Astrocyte (in vitro differentiated cells and primary cell): ENCODE measurements at regions not wholly inside any gene's neighbourhood (a gene's known extent, or its start where the extent isn't known, plus 50 kb on each side); places are given as distances from the start of the nearest gene placed in this dataset.

Experiments
- EZH2 ChIP-seq: IDR thresholded peaks from 2 replicates; pipeline ENCODE4 v1.6.1; 2012; ENCODE audit warnings: mild to moderate bottlenecking, low read length, inconsistent platforms; ENCODE audit not compliant: insufficient read depth
- TF ChIP-seq, protein P1 (sequence below): IDR thresholded peaks from 2 replicates; pipeline ENCODE4 v1.5.1; 2011; ENCODE audit warnings: low read depth, mild to moderate bottlenecking, inconsistent platforms, low read length, moderate library complexity; ENCODE audit not compliant: insufficient read depth

DNA sequence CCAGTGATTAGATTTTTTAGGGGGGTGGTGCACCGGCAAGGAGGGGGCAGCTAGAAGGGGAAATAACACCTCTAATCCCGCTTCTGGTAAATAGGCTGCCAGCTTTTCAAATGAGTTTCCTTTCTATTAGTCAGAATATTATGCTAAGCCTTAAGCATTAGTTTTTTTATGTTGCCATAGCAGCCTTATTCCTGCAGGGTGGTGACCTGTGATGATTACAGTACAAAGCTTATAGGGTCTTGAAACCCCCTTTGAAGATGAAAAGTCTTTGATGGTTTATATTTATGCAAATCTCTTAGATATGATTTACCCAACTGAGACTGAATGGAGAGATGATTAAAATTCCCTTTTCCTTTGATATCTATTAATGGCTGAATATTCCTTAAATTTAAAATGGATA, 109.8 kb downstream of the ZIC5 start:
- TF ChIP-seq, protein P1, sequence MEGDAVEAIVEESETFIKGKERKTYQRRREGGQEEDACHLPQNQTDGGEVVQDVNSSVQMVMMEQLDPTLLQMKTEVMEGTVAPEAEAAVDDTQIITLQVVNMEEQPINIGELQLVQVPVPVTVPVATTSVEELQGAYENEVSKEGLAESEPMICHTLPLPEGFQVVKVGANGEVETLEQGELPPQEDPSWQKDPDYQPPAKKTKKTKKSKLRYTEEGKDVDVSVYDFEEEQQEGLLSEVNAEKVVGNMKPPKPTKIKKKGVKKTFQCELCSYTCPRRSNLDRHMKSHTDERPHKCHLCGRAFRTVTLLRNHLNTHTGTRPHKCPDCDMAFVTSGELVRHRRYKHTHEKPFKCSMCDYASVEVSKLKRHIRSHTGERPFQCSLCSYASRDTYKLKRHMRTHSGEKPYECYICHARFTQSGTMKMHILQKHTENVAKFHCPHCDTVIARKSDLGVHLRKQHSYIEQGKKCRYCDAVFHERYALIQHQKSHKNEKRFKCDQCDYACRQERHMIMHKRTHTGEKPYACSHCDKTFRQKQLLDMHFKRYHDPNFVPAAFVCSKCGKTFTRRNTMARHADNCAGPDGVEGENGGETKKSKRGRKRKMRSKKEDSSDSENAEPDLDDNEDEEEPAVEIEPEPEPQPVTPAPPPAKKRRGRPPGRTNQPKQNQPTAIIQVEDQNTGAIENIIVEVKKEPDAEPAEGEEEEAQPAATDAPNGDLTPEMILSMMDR: no peak
- no peak for TF ChIP-seq EZH2
